Fibroblast of lung (primary cell): ENCODE measurements at regions not wholly inside any gene's neighbourhood (a gene's known extent, or its start where the extent isn't known, plus 50 kb on each side); places are given as distances from the start of the nearest gene placed in this dataset.

ENCODE experiments used
- DNase-seq, 2 donors: peaks; one replicate each; pipeline versions ENCODE4 v3.0.0 to v3.0.0-alpha.2; 2010; ENCODE audit warnings: low read depth in 2 of 2
- H2AFZ ChIP-seq: 2 replicates; pipeline ENCODE4 v1.5.1; 2012; ENCODE audit warnings: low read length, control low read depth, inconsistent platforms
- H3K27ac ChIP-seq: 2 replicates; pipeline ENCODE4 v1.5.1; 2011; ENCODE audit warnings: low read length, control low read depth; ENCODE audit not compliant: insufficient read depth
- H3K27me3 ChIP-seq: 2 replicates; pipeline ENCODE4 v1.5.1; 2011; ENCODE audit warnings: mild to moderate bottlenecking, low read length; ENCODE audit not compliant: control insufficient read depth, insufficient read depth
- H3K36me3 ChIP-seq: 2 replicates; pipeline ENCODE4 v1.5.1; 2011; ENCODE audit warnings: low read length; ENCODE audit not compliant: control insufficient read depth, insufficient read depth
- H3K4me1 ChIP-seq: 2 replicates; pipeline ENCODE4 v1.5.1; 2011; ENCODE audit warnings: low read length; ENCODE audit not compliant: control insufficient read depth, insufficient read depth; ENCODE audit errors: extremely low read depth
- H3K4me2 ChIP-seq: 2 replicates; pipeline ENCODE4 v1.5.1; 2011; ENCODE audit warnings: low read length, control low read depth; ENCODE audit not compliant: insufficient read depth; ENCODE audit errors: extremely low read depth
- H3K4me3 ChIP-seq, 4 experiments: fragments of 200-600 bp in 1 of 4; sonication (generic) in 1 of 4; replicated peaks in 1 of 4; 2 replicates each; pipeline ENCODE4 v1.5.1; 2011 to 2016; ENCODE audit warnings: low read length in 4 of 4, low read depth in 3 of 4, mild to moderate bottlenecking in 3 of 4, control low read depth in 2 of 4, inconsistent platforms in 1 of 4, mixed read lengths in 1 of 4; ENCODE audit not compliant: insufficient read depth in 1 of 4; ENCODE audit errors: control extremely low read depth in 1 of 4
- H3K79me2 ChIP-seq: 2 replicates; pipeline ENCODE4 v1.5.1; 2012; ENCODE audit warnings: mild to moderate bottlenecking, low read length, inconsistent platforms; ENCODE audit not compliant: control insufficient read depth, insufficient read depth
- H3K9ac ChIP-seq: 2 replicates; pipeline ENCODE4 v1.5.1; 2011; ENCODE audit warnings: mild to moderate bottlenecking, low read length, control low read depth; ENCODE audit not compliant: insufficient read depth
- H3K9me3 ChIP-seq: 2 replicates; pipeline ENCODE4 v1.5.1; 2012; ENCODE audit warnings: low read depth, low read length; ENCODE audit not compliant: control insufficient read depth, insufficient read depth
- H4K20me1 ChIP-seq: 2 replicates; pipeline ENCODE4 v1.5.1; 2011; ENCODE audit warnings: low read length; ENCODE audit not compliant: control insufficient read depth, insufficient read depth; ENCODE audit errors: extremely low read depth
- EZH2 ChIP-seq: IDR thresholded peaks from 2 replicates; pipeline ENCODE4 v1.5.1; 2012; ENCODE audit warnings: low read length, control low read depth, mild to moderate bottlenecking; ENCODE audit errors: missing control alignments
- TF ChIP-seq, protein P1 (sequence below), 2 donors: IDR thresholded peaks in 1 of 2; conservative IDR thresholded peaks in 1 of 2; 1 replicate in 1 of 2; 2 replicates in 1 of 2; pipeline ENCODE4 v1.5.1; 2011 to 2012; ENCODE audit warnings: low read length in 2 of 2, control low read depth in 1 of 2, inconsistent platforms in 1 of 2, low read depth in 1 of 2, mild to moderate bottlenecking in 1 of 2

DNA sequence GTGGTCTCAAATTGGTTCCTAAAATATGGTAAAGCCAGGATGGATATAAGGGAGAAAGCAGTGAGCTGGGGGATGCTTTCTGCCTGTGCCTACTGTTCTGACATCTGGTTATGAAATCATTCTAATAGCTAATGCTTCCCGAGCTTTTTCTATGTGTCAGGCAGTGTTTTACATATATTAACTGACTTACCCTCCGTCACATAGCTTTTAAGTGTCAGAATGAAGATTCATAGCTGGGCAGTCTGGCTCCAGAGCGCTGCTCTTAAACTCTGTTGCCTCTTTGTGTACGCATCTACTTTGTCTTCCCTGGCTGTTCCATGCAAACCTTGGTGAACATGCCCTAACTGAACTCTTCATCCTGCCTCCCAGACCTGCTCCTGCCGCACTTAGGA is 195.7 kb downstream of the LPIN1 start:
- no peak overlapping the region for H3K27ac ChIP-seq
- H3K9ac ChIP-seq: no peak overlapping the region
- DNase-seq: no peak
- H3K36me3 ChIP-seq: no peaks in the 10 kb centered on the region
- H3K27me3 ChIP-seq: no peaks in the 10 kb centered on the region
- no peaks in the 10 kb centered on the region for H3K79me2 ChIP-seq
- H3K4me2 ChIP-seq: no peak overlapping the region
- TF ChIP-seq, protein P1, sequence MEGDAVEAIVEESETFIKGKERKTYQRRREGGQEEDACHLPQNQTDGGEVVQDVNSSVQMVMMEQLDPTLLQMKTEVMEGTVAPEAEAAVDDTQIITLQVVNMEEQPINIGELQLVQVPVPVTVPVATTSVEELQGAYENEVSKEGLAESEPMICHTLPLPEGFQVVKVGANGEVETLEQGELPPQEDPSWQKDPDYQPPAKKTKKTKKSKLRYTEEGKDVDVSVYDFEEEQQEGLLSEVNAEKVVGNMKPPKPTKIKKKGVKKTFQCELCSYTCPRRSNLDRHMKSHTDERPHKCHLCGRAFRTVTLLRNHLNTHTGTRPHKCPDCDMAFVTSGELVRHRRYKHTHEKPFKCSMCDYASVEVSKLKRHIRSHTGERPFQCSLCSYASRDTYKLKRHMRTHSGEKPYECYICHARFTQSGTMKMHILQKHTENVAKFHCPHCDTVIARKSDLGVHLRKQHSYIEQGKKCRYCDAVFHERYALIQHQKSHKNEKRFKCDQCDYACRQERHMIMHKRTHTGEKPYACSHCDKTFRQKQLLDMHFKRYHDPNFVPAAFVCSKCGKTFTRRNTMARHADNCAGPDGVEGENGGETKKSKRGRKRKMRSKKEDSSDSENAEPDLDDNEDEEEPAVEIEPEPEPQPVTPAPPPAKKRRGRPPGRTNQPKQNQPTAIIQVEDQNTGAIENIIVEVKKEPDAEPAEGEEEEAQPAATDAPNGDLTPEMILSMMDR (conservative IDR thresholded peaks at IDR 0.05 in 1 of 2, IDR thresholded peaks at IDR 0.05 in 1 of 2; ENCODE audit: low read depth in 1 of 2, low read length in 2 of 2): no peak
- TF ChIP-seq EZH2: no peak
- no peaks in the 10 kb centered on the region for H4K20me1 ChIP-seq
- H3K4me3 ChIP-seq: no peak overlapping the region
- H2AFZ ChIP-seq: no peak overlapping the region
- no peaks in the 10 kb centered on the region for H3K4me1 ChIP-seq
- no peaks in the 10 kb centered on the region for H3K9me3 ChIP-seq

DNA sequence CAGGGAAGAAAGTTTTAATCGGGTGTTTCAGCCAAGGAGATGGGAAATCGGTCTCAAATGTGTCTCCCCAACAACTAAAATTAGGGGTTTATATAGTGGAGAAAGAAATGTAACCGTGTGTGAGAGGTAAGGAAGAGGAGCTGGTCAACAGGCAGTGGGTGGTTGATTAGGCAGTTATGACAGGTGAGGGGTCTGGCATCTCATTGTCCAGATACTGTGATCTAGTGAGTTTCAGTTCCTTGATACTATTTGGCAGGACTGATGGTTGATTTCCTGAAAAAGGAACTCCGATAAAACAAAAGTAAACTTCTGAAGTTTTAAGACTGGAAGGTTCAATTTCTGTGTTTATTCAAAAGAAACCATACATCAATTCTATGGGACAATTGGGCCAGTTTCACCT is 197.9 kb downstream of the LPIN1 start:
- H3K27me3 ChIP-seq: no peaks in the 10 kb centered on the region
- H2AFZ ChIP-seq: no peak overlapping the region
- no peaks in the 10 kb centered on the region for H3K4me1 ChIP-seq
- H3K36me3 ChIP-seq: no peaks in the 10 kb centered on the region
- no peak overlapping the region for H3K4me2 ChIP-seq
- no peak overlapping the region for H3K27ac ChIP-seq
- no peaks in the 10 kb centered on the region for H3K79me2 ChIP-seq
- DNase-seq: no peak
- TF ChIP-seq, protein P1 (conservative IDR thresholded peaks at IDR 0.05 in 1 of 2, IDR thresholded peaks at IDR 0.05 in 1 of 2; ENCODE audit: low read depth in 1 of 2, low read length in 2 of 2): no peak
- no peak for TF ChIP-seq EZH2
- no peak overlapping the region for H3K4me3 ChIP-seq
- no peaks in the 10 kb centered on the region for H4K20me1 ChIP-seq
- H3K9ac ChIP-seq: no peak overlapping the region
- no peaks in the 10 kb centered on the region for H3K9me3 ChIP-seq

GRCh38 chr2:11945139-11946126 is 199.0 kb downstream of the LPIN1 start:
- TF ChIP-seq, protein P1 (conservative IDR thresholded peaks at IDR 0.05 in 1 of 2, IDR thresholded peaks at IDR 0.05 in 1 of 2; ENCODE audit: low read depth in 1 of 2, low read length in 2 of 2): no peak
- no peak for TF ChIP-seq EZH2
- Histone ChIP-seq H3K9ac (no peak overlapping the region), H3K27me3 (no peaks in the 10 kb centered on the region), H3K79me2 (no peaks in the 10 kb centered on the region), H3K4me3 (no peak overlapping the region), H3K4me2 (no peak overlapping the region), H3K4me1 (no peaks in the 10 kb centered on the region), H2AFZ (no peak overlapping the region), H4K20me1 (no peaks in the 10 kb centered on the region), H3K9me3 (no peaks in the 10 kb centered on the region), H3K36me3 (no peaks in the 10 kb centered on the region), H3K27ac (no peak overlapping the region)
- DNase-seq: no peak
